ENCODE measurements at regions not wholly inside any gene's neighbourhood (a gene's known extent, or its start where the extent isn't known, plus 50 kb on each side); places are given as distances from the start of the nearest gene placed in this dataset.

DNA sequence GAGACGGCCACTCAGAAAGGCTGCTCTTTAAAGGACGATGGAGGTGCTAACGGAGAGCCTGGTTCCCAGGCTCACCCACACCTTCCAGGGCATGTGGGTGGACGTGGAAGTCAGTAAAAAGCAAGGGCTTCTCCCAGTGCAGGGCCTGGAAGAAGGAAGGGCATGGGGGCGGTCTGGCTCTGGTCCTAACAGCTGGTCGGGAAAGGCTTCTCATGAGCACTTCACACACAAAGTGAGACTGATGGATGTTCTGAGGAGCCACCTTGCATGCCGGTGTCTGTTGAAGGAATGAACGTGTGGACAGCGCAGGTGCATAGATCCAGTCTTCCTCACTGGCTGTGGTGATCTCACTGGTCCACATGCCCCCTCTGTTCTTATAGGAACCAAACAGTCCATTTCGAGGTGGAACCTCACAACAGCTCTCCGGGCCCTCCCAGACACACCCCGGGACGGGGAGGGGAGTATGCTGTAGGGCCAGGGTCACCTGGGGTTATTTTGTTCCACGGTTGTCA is 90.6 kb upstream of the UXS1 start (continued):
- TF ChIP-seq, protein P1, sequence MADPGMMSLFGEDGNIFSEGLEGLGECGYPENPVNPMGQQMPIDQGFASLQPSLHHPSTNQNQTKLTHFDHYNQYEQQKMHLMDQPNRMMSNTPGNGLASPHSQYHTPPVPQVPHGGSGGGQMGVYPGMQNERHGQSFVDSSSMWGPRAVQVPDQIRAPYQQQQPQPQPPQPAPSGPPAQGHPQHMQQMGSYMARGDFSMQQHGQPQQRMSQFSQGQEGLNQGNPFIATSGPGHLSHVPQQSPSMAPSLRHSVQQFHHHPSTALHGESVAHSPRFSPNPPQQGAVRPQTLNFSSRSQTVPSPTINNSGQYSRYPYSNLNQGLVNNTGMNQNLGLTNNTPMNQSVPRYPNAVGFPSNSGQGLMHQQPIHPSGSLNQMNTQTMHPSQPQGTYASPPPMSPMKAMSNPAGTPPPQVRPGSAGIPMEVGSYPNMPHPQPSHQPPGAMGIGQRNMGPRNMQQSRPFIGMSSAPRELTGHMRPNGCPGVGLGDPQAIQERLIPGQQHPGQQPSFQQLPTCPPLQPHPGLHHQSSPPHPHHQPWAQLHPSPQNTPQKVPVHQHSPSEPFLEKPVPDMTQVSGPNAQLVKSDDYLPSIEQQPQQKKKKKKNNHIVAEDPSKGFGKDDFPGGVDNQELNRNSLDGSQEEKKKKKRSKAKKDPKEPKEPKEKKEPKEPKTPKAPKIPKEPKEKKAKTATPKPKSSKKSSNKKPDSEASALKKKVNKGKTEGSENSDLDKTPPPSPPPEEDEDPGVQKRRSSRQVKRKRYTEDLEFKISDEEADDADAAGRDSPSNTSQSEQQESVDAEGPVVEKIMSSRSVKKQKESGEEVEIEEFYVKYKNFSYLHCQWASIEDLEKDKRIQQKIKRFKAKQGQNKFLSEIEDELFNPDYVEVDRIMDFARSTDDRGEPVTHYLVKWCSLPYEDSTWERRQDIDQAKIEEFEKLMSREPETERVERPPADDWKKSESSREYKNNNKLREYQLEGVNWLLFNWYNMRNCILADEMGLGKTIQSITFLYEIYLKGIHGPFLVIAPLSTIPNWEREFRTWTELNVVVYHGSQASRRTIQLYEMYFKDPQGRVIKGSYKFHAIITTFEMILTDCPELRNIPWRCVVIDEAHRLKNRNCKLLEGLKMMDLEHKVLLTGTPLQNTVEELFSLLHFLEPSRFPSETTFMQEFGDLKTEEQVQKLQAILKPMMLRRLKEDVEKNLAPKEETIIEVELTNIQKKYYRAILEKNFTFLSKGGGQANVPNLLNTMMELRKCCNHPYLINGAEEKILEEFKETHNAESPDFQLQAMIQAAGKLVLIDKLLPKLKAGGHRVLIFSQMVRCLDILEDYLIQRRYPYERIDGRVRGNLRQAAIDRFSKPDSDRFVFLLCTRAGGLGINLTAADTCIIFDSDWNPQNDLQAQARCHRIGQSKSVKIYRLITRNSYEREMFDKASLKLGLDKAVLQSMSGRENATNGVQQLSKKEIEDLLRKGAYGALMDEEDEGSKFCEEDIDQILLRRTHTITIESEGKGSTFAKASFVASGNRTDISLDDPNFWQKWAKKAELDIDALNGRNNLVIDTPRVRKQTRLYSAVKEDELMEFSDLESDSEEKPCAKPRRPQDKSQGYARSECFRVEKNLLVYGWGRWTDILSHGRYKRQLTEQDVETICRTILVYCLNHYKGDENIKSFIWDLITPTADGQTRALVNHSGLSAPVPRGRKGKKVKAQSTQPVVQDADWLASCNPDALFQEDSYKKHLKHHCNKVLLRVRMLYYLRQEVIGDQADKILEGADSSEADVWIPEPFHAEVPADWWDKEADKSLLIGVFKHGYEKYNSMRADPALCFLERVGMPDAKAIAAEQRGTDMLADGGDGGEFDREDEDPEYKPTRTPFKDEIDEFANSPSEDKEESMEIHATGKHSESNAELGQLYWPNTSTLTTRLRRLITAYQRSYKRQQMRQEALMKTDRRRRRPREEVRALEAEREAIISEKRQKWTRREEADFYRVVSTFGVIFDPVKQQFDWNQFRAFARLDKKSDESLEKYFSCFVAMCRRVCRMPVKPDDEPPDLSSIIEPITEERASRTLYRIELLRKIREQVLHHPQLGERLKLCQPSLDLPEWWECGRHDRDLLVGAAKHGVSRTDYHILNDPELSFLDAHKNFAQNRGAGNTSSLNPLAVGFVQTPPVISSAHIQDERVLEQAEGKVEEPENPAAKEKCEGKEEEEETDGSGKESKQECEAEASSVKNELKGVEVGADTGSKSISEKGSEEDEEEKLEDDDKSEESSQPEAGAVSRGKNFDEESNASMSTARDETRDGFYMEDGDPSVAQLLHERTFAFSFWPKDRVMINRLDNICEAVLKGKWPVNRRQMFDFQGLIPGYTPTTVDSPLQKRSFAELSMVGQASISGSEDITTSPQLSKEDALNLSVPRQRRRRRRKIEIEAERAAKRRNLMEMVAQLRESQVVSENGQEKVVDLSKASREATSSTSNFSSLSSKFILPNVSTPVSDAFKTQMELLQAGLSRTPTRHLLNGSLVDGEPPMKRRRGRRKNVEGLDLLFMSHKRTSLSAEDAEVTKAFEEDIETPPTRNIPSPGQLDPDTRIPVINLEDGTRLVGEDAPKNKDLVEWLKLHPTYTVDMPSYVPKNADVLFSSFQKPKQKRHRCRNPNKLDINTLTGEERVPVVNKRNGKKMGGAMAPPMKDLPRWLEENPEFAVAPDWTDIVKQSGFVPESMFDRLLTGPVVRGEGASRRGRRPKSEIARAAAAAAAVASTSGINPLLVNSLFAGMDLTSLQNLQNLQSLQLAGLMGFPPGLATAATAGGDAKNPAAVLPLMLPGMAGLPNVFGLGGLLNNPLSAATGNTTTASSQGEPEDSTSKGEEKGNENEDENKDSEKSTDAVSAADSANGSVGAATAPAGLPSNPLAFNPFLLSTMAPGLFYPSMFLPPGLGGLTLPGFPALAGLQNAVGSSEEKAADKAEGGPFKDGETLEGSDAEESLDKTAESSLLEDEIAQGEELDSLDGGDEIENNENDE (IDR thresholded peaks at IDR 0.05; ENCODE audit: insufficient replicate concordance, low read length), result no peak
- no peak for TF ChIP-seq SP1 (IDR thresholded peaks at IDR 0.05; ENCODE audit: low read depth, low read length)
- TF ChIP-seq TBP (IDR thresholded peaks at IDR 0.05; ENCODE audit: low read depth, low read length), result no peak
- no peak for TF ChIP-seq BCL11A (IDR thresholded peaks at IDR 0.05; ENCODE audit: low read depth in 2 of 2, low read length in 2 of 2)
- TF ChIP-seq KDM4A (IDR thresholded peaks at IDR 0.05; ENCODE audit: low read depth, low read length, severe bottlenecking), result no peak
- no peak for TF ChIP-seq GTF2F1 (IDR thresholded peaks at IDR 0.05; ENCODE audit: borderline replicate concordance, low read depth, low read length)
- no peak for TF ChIP-seq RAD21 (IDR thresholded peaks at IDR 0.05 in 1 of 2, conservative IDR thresholded peaks at IDR 0.05 in 1 of 2; ENCODE audit: low read depth in 2 of 2, low read length in 2 of 2)
- TF ChIP-seq JUN (IDR thresholded peaks at IDR 0.05; ENCODE audit: low read depth, low read length), result no peak
- no peak for TF ChIP-seq NANOG (IDR thresholded peaks at IDR 0.05; ENCODE audit: insufficient read depth, low read depth, low read length, poor library complexity, severe bottlenecking)
- TF ChIP-seq SIRT6 (IDR thresholded peaks at IDR 0.05; ENCODE audit: low read length), result no peak
- TF ChIP-seq PHF8 (conservative IDR thresholded peaks at IDR 0.05; ENCODE audit: low read depth, low read length), result no peak
